GM13976 (cell line): ENCODE measurements at regions not wholly inside any gene's neighbourhood (a gene's known extent, or its start where the extent isn't known, plus 50 kb on each side); places are given as distances from the start of the nearest gene placed in this dataset.
"Not testable (repeated sequence)": the region's sequence is repeated elsewhere in the genome, so short reads cannot be mapped to it uniquely, and the experiment has no call there.

Experiments used
- DNase-seq: peaks from one replicate; pipeline ENCODE4 v3.0.0; 2012; ENCODE audit warnings: low spot score
- in situ Hi-C: fragments of 300-500 bp; cut with MboI; formaldehyde crosslinking; loops from one replicate; pipeline ENCODE4 v1.12.0; 2022; ENCODE audit warnings: low sequenced_read_pairs, mixed read lengths, inconsistent platforms; ENCODE audit not compliant: unreplicated experiment
- TF ChIP-seq, protein P1 (sequence below): IDR thresholded peaks from 2 replicates; pipeline ENCODE4 v1.5.1; 2012; ENCODE audit warnings: borderline replicate concordance, mild to moderate bottlenecking; ENCODE audit not compliant: insufficient read depth; ENCODE audit errors: extremely low read depth, missing control alignments, control extremely low read depth

DNA sequence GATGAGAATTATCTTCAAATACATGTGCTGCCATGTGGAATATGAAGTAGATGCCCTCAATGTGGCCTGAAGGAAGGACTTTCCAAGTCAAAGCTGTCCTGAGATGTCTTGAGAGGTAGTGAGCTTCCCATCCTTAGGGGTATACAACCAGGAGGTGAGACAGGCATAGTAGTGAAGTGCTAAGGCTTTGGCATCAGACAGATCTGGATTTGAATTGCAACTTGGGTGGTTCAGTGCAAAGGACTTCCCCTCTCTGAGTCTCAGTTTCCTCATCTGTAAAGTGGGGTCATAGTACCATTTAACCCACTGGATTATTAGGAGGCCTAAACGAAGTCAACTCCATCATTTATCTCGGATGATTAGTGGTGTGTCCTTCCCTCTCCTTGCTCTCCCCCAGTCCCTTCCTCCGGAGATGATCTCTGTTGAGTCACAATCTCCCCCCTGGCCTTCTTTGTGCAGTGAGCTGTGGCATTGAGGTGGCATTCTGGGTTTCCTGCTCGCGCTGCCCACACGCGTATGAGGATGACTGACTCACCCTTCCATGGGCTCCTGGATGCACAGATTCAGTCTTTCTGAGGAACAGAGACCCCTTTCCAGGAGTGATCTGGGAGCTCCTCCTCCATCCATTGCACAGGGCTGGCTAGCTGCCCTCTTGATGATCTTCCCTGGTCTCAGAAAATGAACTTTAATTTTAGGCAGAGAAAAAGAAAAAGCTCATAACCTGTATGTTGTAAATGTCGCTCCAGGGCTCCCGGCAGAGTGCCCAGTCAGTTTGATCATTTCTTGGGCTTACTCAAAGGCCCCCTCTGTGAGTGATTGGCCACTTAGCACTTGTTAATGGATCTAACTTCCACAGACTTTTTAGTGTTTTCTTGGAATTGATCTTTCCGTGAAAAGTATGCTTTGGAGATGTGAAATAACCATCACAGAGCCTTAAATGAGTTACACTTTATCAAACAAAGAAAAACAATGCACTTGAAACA lies 354.6 kb downstream of the PTPRU start:
- in situ Hi-C loops = no loop called here

DNA sequence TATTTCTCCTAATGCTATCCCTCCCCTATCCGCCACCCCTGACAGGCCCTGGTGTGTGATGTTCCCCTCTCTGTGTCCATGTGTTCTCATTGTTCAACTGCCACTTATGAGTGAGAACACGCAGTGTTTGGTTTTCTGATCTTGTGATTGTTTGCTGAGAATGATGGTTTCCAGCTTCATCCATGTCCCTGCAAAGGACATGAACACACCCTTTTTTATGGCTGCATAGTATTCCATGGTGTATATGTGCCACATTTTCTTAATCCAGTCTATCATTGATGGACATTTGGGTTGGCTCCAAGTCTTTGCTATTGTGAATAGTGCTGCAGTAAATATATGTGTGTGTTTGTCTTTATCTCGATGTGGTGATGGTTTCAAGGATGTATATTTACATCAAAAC lies 353.4 kb downstream of the PTPRU start:
- in situ Hi-C loops, DNase-seq: not testable (repeated sequence)

More for the DNA sequence above, 354.6 kb downstream of the PTPRU start:
- DNase-seq = no peak
- TF ChIP-seq, protein P1, sequence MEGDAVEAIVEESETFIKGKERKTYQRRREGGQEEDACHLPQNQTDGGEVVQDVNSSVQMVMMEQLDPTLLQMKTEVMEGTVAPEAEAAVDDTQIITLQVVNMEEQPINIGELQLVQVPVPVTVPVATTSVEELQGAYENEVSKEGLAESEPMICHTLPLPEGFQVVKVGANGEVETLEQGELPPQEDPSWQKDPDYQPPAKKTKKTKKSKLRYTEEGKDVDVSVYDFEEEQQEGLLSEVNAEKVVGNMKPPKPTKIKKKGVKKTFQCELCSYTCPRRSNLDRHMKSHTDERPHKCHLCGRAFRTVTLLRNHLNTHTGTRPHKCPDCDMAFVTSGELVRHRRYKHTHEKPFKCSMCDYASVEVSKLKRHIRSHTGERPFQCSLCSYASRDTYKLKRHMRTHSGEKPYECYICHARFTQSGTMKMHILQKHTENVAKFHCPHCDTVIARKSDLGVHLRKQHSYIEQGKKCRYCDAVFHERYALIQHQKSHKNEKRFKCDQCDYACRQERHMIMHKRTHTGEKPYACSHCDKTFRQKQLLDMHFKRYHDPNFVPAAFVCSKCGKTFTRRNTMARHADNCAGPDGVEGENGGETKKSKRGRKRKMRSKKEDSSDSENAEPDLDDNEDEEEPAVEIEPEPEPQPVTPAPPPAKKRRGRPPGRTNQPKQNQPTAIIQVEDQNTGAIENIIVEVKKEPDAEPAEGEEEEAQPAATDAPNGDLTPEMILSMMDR = no peak

DNA sequence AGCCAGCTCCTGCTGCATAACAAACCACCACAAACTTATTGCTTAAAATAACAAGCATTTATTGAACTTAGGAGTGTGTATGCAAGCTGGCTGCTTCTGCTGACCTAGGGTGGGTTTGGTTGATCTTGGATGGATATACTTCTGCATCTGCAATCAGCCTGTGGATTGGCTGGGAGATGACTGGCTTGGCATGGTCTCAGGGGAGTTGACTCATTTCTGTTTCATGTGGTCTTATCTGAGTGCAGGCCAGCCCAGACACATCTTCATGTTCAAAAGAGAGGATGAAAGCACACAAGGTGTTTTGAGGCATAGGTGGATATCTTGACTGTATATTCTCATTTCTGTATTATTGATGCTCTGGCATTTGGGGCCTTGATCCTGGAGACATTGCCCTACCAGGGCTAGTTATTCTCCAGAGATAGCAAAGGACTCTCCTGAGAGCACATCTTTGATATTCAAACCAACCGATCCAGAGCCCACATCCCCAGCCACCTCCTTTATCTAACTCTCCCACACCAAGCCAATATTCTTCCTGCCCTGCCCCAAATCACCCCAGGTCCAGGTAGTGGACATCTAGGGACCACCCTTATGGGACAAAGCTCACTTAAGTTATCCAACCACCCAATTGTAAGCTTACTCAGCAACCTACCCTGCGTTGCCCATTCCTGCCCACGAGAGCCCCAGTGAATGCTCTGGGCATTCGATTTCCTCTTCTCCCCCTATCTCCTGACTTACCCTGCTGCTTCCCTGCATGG lies 350.8 kb downstream of the PTPRU start:
- TF ChIP-seq, protein P1 = no peak
- in situ Hi-C loops = no loop called here
- DNase-seq = no peak

DNA sequence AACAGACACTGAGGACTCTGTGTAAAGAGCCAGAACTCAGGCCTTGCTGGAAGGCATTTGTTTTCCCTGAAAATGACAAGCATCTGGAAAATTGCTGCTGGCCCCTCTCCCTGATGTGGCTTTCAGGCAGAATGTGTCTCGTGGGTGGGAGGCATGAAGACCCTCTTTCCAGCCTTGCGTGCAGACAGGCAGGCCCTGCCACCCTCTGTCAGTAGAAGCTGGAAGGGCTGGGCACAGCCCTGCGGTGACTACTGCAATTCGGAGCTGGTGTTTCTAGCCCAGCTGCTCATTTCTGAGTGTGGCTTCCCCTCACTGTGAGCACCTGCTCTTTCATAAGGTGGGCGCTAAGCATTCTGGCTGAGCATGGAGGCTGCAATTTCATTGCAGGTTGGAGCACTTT lies 349.9 kb downstream of the PTPRU start:
- in situ Hi-C loops = no loop called here
- TF ChIP-seq, protein P1 = no peak
- DNase-seq = no peak

DNA sequence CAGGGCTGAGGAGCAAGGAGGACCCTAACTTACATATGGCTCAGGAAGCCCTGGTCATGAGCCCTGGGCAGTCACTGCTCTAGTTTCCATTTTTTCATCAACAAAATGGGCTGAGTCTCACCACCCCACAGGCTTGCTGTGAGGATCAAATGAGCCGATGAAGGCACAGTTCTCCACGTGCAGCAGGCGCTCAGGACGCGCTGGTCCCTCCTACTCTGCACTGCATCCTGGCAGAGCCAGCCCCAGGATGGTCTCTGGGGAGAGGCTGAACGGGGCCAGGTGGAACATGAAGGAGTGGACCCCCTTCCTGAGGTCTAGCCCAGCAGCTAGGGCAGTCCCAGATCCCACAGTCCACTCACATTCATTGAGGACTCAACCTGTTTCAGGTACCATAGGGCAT lies 349.3 kb downstream of the PTPRU start:
- TF ChIP-seq, protein P1 = no peak
- DNase-seq = no peak
- in situ Hi-C loops = no loop called here

DNA sequence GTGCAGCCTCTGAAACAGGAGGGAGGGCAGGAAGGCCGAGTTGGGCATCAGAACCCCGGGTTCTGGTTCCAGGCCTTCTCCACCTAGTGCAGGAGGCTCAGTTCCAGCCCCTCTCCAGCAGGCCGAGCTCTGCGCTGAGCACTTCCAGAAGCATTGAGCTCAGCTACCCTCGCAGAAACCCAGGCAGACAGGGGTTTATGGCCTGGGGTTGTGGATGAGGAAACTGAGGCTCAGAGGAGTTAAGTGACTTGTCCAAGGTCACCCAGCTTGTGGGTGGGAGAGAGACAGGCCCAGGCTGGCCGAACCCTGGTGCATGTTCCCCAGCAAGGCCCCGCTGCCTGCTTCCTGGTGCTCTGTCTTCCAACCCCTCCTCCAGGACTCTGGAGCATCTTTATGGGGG lies 348.9 kb downstream of the PTPRU start:
- DNase-seq = no peak
- TF ChIP-seq, protein P1 = no peak
- in situ Hi-C loops = no loop called here

DNA sequence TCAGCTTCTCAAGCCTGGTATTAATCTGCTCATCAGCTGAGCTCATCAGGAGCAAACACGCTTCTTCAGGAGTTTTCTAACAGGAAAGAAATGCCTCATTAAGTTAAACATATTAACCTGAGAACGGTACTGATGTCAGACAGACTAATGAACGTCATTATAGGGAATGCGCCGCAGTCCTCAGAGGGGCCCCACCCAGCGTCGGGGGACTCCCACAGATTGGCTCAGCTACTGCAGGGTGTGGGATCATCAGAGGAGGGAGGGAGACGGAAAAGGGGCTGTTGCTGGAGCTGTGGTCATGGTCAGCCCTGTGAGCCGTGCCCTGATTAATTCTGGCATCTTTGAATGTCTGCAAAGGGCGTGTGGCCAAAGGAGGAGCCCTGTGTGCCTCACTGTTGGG lies 348.5 kb downstream of the PTPRU start:
- DNase-seq = no peak
- in situ Hi-C loops = no loop called here
- TF ChIP-seq, protein P1 = no peak
